ENCODE measurements at regions not wholly inside any gene's neighbourhood (a gene's known extent, or its start where the extent isn't known, plus 50 kb on each side); places are given as distances from the start of the nearest gene placed in this dataset.
"Not testable (repeated sequence)": the region's sequence is repeated elsewhere in the genome, so short reads cannot be mapped to it uniquely, and the experiment has no call there.

- DNase-seq = no peak
These were observed 473.3 kb upstream of the ZNF608 start for GRCh38 chr5:125219710-125220109.

- no peak for DNase-seq
These were observed 473.8 kb upstream of the ZNF608 start for GRCh38 chr5:125220284-125220683.

GRCh38 chr5:125222597-125223240 lies 476.3 kb upstream of the ZNF608 start:
- DNase-seq = no peak

GRCh38 chr5:125225424-125225823 lies 479.0 kb upstream of the ZNF608 start:
- DNase-seq = no peak

GRCh38 chr5:125226825-125227224 lies 480.4 kb upstream of the ZNF608 start:
- DNase-seq = no peak

- peak; percentile 27 for DNase-seq
These were observed 481.1 kb upstream of the ZNF608 start for GRCh38 chr5:125227333-125228095.

GRCh38 chr5:125228363-125229070 lies 482.1 kb upstream of the ZNF608 start:
- DNase-seq = no peak

- no peak for DNase-seq
These were observed 483.1 kb upstream of the ZNF608 start for GRCh38 chr5:125229556-125229955.

- no peak for DNase-seq
These were observed 486.4 kb upstream of the ZNF608 start for GRCh38 chr5:125232779-125233230.

- DNase-seq = no peak
These were observed 487.5 kb upstream of the ZNF608 start for GRCh38 chr5:125233944-125234343.

GRCh38 chr5:125236007-125236406 lies 489.6 kb upstream of the ZNF608 start:
- no peak for DNase-seq

- no peak for DNase-seq
These were observed 490.5 kb upstream of the ZNF608 start for GRCh38 chr5:125236981-125237380.

GRCh38 chr5:125244531-125244930 lies 498.1 kb upstream of the ZNF608 start:
- no peak for DNase-seq

GRCh38 chr5:125245216-125245615 lies 498.8 kb upstream of the ZNF608 start:
- DNase-seq = no peak

GRCh38 chr5:125249400-125249799 lies 503.0 kb upstream of the ZNF608 start:
- DNase-seq = no peak

- DNase-seq = no peak
These were observed 505.3 kb upstream of the ZNF608 start for GRCh38 chr5:125251703-125252102.

- DNase-seq = not testable (repeated sequence)
These were observed 507.2 kb upstream of the ZNF608 start for GRCh38 chr5:125253634-125254033.

- DNase-seq = no peak
These were observed 507.8 kb upstream of the ZNF608 start for GRCh38 chr5:125254267-125254666.

- DNase-seq = no peak
These were observed 509.9 kb upstream of the ZNF608 start for GRCh38 chr5:125256296-125256695.

- no peak for DNase-seq
These were observed 510.9 kb upstream of the ZNF608 start for GRCh38 chr5:125257057-125257972.

- DNase-seq = no peak
These were observed 511.6 kb upstream of the ZNF608 start for GRCh38 chr5:125257997-125258396.

GRCh38 chr5:125258615-125259014 lies 512.2 kb upstream of the ZNF608 start:
- no peak for DNase-seq
